NCI-H1436 (cell line): ENCODE measurements at regions not wholly inside any gene's neighbourhood (a gene's known extent, or its start where the extent isn't known, plus 50 kb on each side); places are given as distances from the start of the nearest gene placed in this dataset.

Experiments
- DNase-seq: peaks from one replicate; lab custom pipeline; 2025; lab: John Stamatoyannopoulos, UW

DNA sequence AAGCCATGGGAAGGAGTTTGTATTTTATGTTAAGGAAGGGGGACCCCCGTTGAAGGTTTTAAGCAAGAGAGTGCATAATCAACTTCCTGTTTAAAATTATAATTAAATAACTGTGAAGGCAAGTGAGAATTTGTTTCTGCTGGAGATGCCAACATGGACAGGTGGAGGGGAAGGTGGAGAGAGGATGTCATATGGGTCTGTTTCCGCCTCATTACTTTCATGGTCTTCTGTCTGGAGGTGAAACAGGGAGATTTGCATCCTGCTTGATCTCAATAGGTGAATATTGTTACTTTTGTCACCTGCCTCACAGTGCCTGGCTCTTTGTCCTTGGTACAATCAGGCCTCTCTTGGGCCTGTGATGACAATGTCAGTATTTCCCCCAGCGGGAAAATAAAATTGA lies 300.6 kb upstream of the LMCD1 start:
- no peak for DNase-seq

DNA sequence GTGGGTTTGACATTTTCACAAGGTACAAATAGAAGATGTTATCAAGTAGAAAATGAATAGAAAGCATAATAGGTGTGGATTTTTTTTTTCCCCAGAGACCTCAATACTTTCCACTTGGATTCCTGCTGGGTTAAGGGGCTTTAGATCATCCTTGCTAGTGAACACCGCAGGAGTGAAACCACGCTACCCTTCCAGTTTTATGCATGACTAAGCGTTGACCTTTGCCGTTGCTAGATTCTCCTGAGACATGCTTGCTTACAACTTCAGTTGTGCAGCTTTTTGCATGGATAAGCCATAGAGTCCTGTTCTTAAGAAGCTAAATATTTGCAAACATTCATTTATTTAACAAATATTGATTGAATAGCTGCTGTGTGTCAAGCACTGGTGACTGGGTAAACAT lies 299.7 kb upstream of the LMCD1 start:
- DNase-seq = no peak

DNA sequence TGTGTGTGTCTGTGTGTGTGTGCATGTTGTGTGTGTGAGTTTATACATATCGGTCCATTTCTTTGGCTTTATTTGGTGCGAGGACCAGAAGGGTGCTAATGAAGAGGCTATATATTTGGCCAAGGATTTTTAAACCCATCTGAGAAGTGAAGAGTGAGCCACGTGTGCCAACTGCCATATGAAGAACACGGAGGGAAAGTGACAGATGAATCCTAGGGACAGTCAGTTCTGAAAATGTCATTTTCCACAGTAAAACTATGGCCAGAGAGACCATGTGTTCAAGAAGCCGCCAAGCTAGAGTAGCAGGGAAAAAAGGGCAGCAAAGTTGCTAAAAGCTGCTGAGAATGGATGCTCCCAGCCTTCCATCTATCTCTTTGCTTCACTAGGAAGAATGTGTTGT lies 297.3 kb upstream of the LMCD1 start:
- no peak for DNase-seq

DNA sequence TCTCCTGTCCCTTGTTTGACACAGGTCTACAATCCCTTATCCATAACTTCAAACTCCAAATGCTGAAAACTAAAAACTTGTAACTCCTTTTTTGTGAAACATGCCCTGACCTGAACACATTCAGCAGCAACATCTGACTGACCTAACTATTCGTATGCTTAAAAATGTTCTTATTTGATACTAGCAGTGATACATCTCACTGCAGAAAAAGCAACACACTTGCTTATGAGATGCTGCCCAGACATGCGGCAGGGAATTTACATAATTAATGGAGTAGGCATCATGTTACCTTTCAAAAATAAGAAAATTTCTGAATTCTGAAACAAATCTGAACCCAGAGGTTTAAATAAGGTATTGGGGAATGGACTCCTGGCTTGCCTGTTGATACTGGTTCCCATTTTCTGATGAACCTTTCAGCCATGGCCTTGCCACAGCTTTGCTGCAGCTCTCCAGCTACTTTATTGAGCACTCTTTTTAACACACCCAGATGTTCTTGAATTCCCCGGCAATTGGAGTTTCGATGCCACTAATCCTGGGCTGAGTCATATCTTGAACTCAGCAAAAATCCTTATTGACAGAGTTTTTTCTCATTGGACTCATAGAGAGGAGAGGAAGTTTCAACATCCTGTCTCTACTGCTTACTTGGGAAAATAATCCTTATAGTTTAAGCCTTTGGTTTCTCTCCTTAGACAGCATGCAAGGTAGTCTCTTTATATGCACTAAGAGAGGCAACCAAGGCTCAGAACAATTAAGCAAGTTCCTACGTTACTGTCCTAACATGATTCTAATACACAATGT lies 296.6 kb upstream of the LMCD1 start:
- DNase-seq = no peak

DNA sequence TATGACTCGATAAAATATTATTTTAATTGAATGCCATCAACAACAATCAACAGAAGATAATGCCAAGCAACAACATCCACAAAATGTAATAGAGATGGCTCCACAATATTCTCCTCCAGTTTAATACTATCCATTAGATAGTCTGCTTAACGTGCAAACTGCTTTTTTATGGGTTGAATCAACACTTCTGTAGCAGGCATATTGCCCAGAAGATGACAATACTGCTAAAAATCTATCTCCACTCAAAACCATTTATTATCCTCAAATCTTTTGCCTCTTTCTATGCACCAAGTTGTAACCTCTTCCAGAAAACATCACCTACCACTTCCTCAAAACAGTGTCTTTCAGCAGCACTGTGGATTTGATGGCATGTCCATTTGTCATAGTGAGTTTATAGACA lies 295.7 kb upstream of the LMCD1 start:
- DNase-seq = no peak

DNA sequence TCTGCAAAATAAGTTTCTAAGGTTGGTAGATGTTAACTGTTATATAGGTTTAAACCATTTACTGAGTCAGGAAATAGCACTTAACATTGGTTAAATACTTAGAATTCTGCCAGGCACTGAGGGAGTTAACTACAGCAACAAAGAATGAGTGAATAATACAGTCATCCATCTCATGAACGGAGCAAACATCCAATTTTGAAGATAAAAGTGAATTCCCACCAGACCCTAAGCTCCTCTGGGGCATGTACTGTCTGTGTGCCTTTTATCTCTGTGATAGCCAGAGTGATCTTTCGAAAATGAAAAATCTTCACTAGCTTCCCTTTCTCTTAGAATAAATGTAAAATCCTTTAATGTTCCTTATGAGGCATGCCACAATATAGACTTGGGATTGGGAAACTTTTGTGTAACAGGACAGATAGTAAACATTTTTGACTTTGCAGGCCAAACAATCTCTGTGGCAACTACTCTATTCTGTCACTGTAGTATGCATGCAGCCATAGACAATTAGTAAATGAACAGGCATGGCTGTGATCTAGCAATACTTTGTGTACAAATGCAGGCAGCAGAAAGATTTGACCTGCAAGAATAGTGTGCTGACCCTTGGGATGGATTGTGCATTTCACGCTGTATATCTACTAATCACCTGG lies 294.5 kb upstream of the LMCD1 start:
- DNase-seq = no peak

DNA sequence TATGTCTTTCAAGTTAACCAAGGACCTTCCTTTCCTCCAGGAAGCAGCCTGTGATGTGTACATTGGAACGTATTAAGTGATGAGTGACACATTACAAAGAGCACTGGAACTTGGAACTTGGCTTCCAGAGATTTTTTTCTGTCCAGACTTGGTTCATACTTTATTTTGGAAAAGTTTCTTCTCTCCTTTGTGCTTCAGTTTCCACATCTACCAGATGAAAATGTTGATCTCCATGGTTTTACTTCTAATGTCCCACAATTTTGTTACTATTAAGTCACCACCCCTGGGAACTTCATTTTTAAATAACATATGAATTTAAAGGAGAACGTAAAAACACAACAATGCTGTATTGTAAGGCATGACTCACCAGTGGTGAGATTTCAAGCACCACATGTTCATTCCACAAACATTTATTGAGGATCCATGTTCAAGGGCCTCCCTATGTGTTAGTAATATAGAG lies 290.7 kb upstream of the LMCD1 start:
- no peak for DNase-seq

DNA sequence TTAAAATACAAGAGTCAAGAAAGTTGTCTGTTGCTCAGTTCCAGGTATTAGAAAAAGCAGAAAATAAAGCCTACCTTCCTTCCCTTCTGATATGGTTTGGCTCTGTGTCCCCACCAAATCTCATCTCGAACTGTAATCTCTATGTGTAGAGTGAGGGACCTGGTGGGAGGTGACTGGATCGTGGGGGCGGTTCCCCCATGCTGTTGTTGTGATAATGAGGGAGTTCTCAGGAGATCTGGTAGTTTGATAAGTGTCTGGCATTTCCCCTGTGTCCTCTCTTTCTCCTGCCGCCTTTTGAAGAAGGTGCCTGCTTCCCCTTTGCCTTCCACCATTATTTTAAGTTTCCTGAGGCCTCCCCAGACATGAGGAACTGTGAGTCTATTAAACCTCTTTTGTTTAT lies 288.8 kb upstream of the LMCD1 start:
- no peak for DNase-seq

DNA sequence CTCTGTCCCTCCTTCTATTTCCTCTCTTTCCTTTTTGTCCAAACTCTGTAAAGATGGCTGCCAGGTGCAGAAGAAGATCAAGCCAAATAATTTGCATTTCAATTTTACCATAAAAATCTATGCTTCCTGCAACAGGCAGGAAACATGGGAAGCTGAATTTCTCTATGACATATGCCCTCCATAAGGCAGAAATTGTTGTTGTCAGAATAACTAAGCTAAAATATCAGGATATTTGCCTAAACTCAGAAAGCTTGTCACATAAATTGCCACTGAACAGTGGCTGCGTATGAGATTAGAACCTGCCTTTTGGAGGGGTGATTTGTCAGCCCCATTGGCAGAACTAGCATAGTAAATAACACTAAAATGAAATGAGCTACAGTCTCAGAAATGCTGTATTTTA lies 288.3 kb upstream of the LMCD1 start:
- no peak for DNase-seq

DNA sequence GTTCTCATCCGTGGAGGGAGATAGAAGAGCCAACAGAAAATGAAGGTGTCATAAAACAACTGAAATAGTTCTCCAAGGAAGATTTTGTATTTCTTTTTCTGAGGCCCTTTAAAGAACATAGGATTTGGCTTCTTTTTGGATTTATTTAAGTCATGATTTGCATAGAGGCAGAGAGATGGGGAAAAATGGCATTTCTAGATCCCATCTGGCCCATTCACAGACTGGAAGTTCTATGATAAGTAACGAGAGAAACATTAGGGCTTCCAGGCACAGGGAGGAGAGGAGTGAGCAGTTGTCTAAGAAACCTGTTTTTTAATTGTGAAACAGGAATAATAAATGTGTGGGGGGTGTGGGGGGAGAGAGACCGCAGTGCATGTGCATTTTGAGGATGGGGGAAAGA lies 285.8 kb upstream of the LMCD1 start:
- no peak for DNase-seq

DNA sequence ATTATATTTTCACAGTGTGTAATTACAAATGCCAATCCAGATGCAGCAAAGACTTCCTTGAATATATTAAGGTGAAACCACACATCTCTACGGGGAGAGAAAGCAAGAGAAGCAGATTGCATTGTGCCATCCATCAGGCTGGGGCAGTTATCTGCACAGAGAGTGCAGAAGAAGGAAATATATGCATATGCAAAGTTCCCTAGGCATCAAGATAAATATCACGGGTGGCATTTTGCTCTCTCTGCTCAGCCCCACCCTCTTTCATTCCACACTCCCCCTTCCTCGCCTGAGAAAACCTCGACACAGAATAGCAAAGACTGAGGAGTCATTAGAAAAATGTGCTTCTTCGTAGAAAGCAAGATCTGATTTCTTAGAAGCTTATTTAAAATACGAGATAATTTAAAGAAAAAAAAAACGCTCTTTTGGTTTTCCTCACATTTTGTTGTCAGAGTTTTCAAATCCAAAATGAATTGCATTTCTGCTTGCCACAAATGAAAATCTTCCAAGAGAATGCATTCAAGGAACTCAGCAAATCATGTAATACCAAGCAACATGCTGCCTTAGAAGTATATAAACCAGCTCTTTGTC lies 283.2 kb upstream of the LMCD1 start:
- DNase-seq = no peak

DNA sequence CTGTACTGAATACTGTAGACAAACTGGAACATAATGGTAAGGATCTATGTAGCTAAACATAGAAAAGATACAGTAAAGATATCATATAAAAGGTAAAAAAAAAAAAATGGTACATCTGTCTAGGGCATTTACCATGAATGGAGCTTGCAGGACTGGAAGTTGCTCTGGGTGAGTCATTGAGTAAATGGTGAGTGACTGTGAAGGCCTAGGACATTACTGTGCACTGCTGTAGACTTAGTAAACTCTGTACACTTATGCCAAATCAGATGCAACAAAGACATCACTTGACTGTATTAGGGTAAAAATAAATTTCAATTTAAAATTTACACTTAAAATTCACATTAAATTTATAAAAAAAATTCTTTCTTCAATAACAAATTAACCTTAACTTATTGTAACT lies 281.3 kb upstream of the LMCD1 start:
- no peak for DNase-seq

DNA sequence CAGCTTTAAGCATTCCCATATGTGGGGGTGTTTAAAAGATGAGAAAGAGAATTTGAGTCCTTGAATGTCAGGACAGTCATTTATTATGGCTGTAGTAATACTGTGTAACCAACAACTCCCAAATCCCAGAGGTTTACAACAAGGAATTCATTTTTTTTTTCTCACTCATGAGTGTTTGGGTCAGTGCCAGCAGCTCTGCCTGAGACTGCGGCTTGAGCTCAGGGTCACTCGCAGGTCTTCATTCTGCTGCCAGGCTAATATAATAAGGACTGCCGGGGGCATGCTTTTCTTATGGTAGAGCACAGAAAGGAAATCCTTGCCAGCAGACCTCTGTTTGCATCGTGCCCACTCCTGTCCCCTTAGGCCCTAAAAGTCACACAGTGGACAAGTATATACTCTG lies 277.9 kb upstream of the LMCD1 start:
- no peak for DNase-seq

DNA sequence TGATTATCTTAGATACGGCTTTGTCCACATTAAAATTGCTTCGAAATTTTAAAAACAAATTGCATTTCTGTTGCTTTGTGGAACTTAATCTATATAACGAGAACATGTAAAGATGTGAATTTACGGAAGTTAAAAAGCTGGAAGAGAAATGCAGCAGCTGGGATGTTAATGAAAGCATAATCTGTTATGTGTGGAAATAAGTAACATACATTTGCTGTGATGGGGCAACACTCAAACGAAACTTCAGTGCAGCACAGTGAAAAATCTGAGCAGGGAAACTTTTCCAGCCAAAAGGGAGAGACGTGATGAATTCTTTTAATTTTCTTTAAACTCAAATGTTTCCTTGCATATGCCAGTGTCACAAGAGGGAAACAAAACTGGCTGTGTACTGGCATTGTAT lies 276.7 kb upstream of the LMCD1 start:
- DNase-seq = no peak

DNA sequence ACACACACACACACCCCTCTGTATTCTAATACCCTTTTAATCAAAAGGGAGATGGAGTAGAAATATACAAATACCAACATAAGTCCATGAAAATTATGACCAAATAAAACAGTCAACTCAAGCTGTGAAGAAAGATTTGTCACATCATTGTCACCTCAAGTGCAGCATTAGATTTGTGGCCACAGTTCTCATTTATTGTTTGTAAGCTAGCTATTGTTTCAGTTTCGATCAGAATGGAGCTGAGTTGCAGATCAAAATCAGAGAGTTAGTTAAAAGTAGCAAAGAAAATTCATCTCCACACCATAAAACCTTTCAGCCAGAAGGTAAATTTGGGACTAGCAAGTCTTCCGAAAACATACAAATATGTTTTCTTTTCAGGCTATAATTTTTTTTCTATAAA lies 267.7 kb upstream of the LMCD1 start:
- no peak for DNase-seq

DNA sequence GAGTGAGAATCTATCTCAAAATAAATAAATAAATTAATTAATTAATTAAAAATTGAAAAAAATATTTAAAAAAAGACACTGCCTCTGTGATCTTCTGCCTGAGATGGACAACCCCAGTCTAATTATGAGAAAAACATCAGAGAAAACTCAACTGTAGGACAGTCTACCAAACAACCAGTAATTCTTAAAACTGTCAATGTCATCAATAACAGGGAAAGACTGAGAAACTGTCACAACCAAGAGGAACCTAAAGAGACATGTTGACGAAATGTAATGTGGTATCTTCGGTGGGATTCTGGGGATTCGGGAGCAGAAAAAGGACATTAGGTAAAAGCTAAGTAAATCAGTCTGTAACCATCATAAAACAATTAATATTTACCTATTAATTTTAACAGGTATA lies 265.4 kb upstream of the LMCD1 start:
- DNase-seq = no peak

DNA sequence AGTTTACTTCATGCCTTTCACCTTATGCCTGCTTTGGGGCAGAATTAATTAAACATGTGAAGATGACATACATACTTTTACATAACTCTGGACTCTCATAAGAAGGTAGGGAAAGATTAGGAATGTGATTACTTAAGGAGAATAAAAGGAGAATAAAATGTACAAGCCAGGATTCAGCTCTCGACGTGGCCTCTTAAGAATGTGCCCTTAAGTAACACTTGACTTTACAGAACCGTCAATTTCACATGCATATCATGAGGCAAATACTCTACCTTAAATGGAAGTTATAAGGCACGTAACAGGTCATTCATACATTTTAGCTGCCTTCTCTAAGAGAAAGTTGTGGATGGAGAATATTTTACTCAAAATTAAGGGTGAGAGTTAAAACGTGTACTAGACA lies 263.7 kb upstream of the LMCD1 start:
- DNase-seq = no peak

DNA sequence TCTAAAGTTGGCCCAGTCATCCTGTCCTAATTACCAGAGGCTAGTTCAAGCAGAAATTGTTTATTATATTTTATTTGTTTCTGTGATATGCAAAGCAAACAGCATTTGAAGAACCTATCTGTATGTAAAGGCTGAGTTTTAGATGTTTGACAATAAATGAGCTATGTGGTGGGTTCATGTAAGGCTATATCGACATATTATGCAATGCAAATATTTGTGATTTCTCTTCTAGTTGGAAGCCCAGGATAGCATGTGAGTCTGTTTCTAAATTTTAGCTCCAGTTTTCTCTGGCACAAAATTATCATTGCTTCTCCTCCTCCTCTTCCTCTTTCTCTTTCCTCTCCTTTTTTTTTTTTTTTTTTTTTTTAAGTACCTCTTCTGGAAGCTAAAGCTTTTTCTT lies 263.2 kb upstream of the LMCD1 start:
- no peak for DNase-seq

DNA sequence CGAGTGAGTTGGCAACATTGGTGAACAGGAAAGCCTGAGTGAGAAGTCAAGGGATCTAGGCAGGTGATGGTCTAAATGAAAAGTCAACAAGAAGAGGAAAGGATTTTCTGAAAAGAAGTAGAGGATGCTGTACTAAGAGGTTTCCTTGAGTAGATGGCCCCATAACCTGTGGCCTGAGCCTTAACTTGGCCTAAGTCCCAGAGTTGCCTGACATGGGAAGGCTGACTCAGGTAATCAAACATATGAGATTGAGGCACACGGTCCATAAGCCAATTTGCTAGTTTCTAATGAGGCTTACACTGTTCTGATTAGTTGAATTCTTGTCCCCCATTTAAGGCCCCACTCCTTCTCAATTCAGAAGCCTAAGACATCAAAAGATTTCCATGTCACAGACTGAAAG lies 262.5 kb upstream of the LMCD1 start:
- no peak for DNase-seq

DNA sequence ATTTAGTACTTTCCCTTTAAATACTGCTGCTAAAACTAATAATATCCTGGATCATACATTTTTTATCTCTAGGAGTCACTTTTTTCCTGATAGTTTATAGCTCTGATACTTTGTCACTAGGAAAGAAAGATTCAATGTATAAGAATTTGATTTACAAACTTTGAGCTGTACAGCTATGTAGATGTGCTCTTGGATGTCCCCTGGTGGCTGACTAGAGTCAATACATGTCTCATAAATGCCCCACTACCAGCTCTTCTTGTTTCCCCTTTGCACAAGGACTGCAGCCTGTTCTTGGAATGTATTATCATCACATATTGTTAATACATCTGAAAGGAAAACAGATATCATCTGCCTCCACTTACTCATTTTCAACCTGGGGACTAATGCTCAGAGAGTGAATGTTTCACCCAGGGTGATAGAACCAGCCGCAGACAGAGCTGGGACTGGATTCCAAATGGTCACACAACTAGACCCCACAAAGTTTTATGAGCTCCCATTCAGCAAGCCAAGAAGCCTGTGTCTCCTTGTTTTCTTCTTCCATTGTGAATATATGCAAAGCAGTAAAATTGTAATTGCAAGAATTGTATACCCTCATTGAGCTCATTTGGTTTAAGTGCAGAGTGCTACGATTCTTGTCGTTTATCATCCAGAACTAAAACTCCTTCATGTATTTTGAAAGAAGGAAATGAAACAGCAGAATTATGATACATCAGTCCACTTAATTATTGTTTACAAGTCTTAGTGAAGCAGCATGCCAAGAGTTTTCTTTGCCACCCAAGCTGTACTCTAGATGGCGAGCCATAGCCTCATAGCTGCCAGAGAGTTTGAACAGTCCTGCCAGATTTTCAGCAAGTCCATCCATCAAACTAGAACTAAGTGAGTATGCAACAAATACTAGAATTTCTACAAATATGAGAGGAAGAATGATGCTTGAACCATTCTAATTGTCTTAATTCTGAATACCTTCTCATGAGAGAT lies 261.6 kb upstream of the LMCD1 start:
- DNase-seq = no peak

DNA sequence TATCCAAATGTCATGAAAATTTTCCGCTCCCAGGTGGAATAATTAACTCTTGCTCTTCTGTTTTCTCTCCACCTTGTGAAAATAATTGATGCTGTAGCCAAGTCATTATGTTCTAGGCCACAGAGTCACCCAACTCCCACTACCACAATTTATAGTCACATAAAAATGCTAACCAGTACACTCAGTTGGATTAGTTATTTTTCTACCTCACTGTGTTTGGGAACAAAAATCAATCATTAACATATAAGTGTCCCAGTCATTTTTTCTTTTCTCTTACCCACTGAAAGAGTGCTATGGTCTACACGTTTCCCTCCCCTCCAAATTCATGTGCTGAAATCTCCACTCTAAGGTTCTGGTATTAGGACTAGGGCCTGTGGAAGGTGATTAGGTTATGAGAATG lies 255.6 kb upstream of the LMCD1 start:
- no peak for DNase-seq

DNA sequence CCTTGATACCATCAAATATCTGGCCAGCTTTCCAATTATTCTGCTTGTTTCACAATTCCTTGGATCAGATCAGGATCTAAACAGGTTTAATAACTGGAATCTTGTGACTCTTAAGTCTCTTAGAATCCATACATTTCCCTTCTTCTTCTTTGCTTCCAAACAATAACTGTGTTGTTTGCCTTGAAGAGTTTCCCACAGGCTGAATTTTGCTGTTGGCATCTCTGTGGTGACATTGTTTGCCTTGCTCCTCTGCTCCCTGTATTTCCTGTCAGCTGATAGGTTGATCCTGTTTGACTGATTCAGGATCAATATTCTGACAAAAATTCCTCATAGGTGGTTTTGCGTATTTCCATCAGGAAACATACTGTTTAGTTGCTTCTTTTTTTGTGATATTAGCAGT lies 248.4 kb upstream of the LMCD1 start:
- DNase-seq = no peak
